WTC11 (cell line): ENCODE measurements at regions not wholly inside any gene's neighbourhood (a gene's known extent, or its start where the extent isn't known, plus 50 kb on each side); places are given as distances from the start of the nearest gene placed in this dataset.

Experiments used
- ATAC-seq: fragments of 200-7000 bp; cut with Tn5 transposase; 2 replicates; pipeline ENCODE4 v1.10.0; 2021; ENCODE audit warnings: mild to moderate bottlenecking, moderate library complexity
- CTCF ChIA-PET: fragments of 300-600 bp; sonication (Branson Sonifier 250); formaldehyde crosslinking; loops from one replicate; lab custom pipeline; 2021; ENCODE audit warnings: antibody characterized with exemption; lab: Charles Lee
- POLR2A ChIA-PET: fragments of 350-600 bp; sonication (Branson Sonifier 250); formaldehyde crosslinking; loops from one replicate; lab custom pipeline; 2021; ENCODE audit warnings: antibody characterized with exemption; lab: Charles Lee
- DNase-seq: peaks from one replicate; pipeline ENCODE4 v3.0.0; 2021; ENCODE audit warnings: low spot score
- H3K27ac Mint-ChIP-seq: 2 replicates; pipeline ENCODE4 v1.8.0; 2021; ENCODE audit warnings: mixed read lengths
- H3K27me3 Mint-ChIP-seq: 2 replicates; pipeline ENCODE4 v1.8.0; 2021; ENCODE audit warnings: low read depth, mild to moderate bottlenecking, moderate library complexity, mixed read lengths
- H3K36me3 Mint-ChIP-seq: 2 replicates; pipeline ENCODE4 v1.8.0; 2021; ENCODE audit warnings: mixed read lengths
- H3K4me1 Mint-ChIP-seq: 2 replicates; pipeline ENCODE4 v1.8.0; 2022; ENCODE audit warnings: mixed read lengths
- H3K4me3 Mint-ChIP-seq: 2 replicates; pipeline ENCODE4 v1.8.0; 2021; ENCODE audit warnings: mild to moderate bottlenecking, moderate library complexity, mixed read lengths
- H3K9me3 Mint-ChIP-seq: 2 replicates; pipeline ENCODE4 v1.8.0; 2021; ENCODE audit warnings: mixed read lengths
- AFF4 ChIP-seq: sonication (generic); formaldehyde crosslinking; IDR thresholded peaks from 2 replicates; pipeline ENCODE4 v1.8.1; 2023; ENCODE audit warnings: mild to moderate bottlenecking, missing genetic modification reagents, borderline replicate concordance
- CBFB ChIP-seq: sonication (generic); formaldehyde crosslinking; IDR thresholded peaks from 2 replicates; pipeline ENCODE4 v1.8.1; 2022; ENCODE audit warnings: mild to moderate bottlenecking, low read depth, missing genetic modification reagents
- E2F4 ChIP-seq: sonication (generic); formaldehyde crosslinking; IDR thresholded peaks from 2 replicates; pipeline ENCODE4 v1.8.1; 2022; ENCODE audit warnings: low read depth, mild to moderate bottlenecking, moderate library complexity, missing genetic modification reagents, borderline replicate concordance
- FOXK1 ChIP-seq: sonication (generic); formaldehyde crosslinking; IDR thresholded peaks from 2 replicates; pipeline ENCODE4 v1.8.0; 2022; ENCODE audit warnings: mild to moderate bottlenecking, moderate library complexity, missing genetic modification reagents
- IRF2 ChIP-seq: sonication (generic); formaldehyde crosslinking; IDR thresholded peaks from 2 replicates; pipeline ENCODE4 v1.8.0; 2022; ENCODE audit warnings: low read depth, missing genetic modification reagents, borderline replicate concordance
- JAZF1 ChIP-seq: fragments of 250-450 bp; sonication (Bioruptor Pico); IDR thresholded peaks from 2 replicates; pipeline ENCODE4 v1.9.0; 2021; ENCODE audit warnings: moderate library complexity, mild to moderate bottlenecking, inconsistent platforms
- MAX ChIP-seq: sonication (generic); formaldehyde crosslinking; IDR thresholded peaks from 2 replicates; pipeline ENCODE4 v1.8.0; 2022; ENCODE audit warnings: mild to moderate bottlenecking, missing genetic modification reagents
- STAT6 ChIP-seq: sonication (generic); formaldehyde crosslinking; conservative IDR thresholded peaks from 2 replicates; pipeline ENCODE4 v1.8.1; 2023; ENCODE audit warnings: mild to moderate bottlenecking, low read depth, missing genetic modification reagents, moderate library complexity
- TEAD1 ChIP-seq: sonication (generic); formaldehyde crosslinking; IDR thresholded peaks from 2 replicates; pipeline ENCODE4 v1.8.0; 2022; ENCODE audit warnings: mild to moderate bottlenecking, missing genetic modification reagents
- USF2 ChIP-seq: sonication (generic); formaldehyde crosslinking; IDR thresholded peaks from 2 replicates; pipeline ENCODE4 v1.8.1; 2023; ENCODE audit warnings: mild to moderate bottlenecking, missing genetic modification reagents, moderate library complexity
- ZBTB43 ChIP-seq: sonication (generic); formaldehyde crosslinking; IDR thresholded peaks from 2 replicates; pipeline ENCODE4 v1.8.1; 2023; ENCODE audit warnings: mild to moderate bottlenecking, missing genetic modification reagents
- ZNF121 ChIP-seq: sonication (generic); formaldehyde crosslinking; IDR thresholded peaks from 2 replicates; pipeline ENCODE4 v1.8.0; 2023; ENCODE audit warnings: missing genetic modification reagents
- ZNF219 ChIP-seq: sonication (generic); formaldehyde crosslinking; IDR thresholded peaks from 2 replicates; pipeline ENCODE4 v1.8.0; 2023; ENCODE audit warnings: missing genetic modification reagents, mild to moderate bottlenecking, borderline replicate concordance
- ZNF317 ChIP-seq: sonication (generic); formaldehyde crosslinking; IDR thresholded peaks from 2 replicates; pipeline ENCODE4 v1.8.1; 2023; ENCODE audit warnings: low read depth, mild to moderate bottlenecking, moderate library complexity, missing genetic modification reagents, borderline replicate concordance
- ZNF532 ChIP-seq: fragments of 250-450 bp; sonication (Bioruptor Pico); IDR thresholded peaks from 2 replicates; pipeline ENCODE4 v1.9.0; 2021; ENCODE audit warnings: mild to moderate bottlenecking, borderline replicate concordance

GRCh38 chr4:180086480-180087190 lies 2156.6 kb upstream of the TENM3 start:
- Mint-ChIP-seq H3K27ac (no peak overlapping the region), H3K4me3 (no peak overlapping the region), H3K9me3 (no peaks in the 10 kb centered on the region), H3K36me3 (no peaks in the 10 kb centered on the region), H3K4me1 (peaks cover 6% of the 10 kb centered on the region), H3K27me3 (no peaks in the 10 kb centered on the region)
- TF ChIP-seq ZBTB43 (CRISPR knock-in tag): no peak
- TF ChIP-seq MAX (CRISPR knock-in tag): no peak
- TF ChIP-seq USF2 (CRISPR knock-in tag): no peak
- TF ChIP-seq ZNF532 (CRISPR knock-in tag): no peak
- no peak for TF ChIP-seq ZNF219
- TF ChIP-seq AFF4 (CRISPR knock-in tag): no peak
- ATAC-seq (no peak), DNase-seq (no peak)
- POLR2A ChIA-PET: no interaction called here
- CTCF ChIA-PET: no interaction called here

- no peaks in the 10 kb centered on the region for H3K36me3 Mint-ChIP-seq
- peaks cover 20% of the 10 kb centered on the region for H3K4me1 Mint-ChIP-seq
- POLR2A ChIA-PET: no interaction called here
- H3K27ac Mint-ChIP-seq: no peak overlapping the region
- CTCF ChIA-PET: no interaction called here
- H3K4me3 Mint-ChIP-seq: no peak overlapping the region
- TF ChIP-seq MAX (CRISPR knock-in tag): no peak
- H3K27me3 Mint-ChIP-seq: no peaks in the 10 kb centered on the region
- DNase-seq (no peak), ATAC-seq (no peak)
- peaks cover 8% of the 10 kb centered on the region; the same call in 1 of the 2 replicates for H3K9me3 Mint-ChIP-seq
Observed at GRCh38 chr4:180098586-180098985, 2144.6 kb upstream of the TENM3 start.

GRCh38 chr4:180099957-180100356 lies 2143.2 kb upstream of the TENM3 start:
- H3K9me3 Mint-ChIP-seq: peaks cover 8% of the 10 kb centered on the region; the same call in 1 of the 2 replicates
- ATAC-seq (no peak), DNase-seq (no peak)
- H3K36me3 Mint-ChIP-seq: no peaks in the 10 kb centered on the region
- CTCF ChIA-PET: no interaction called here
- H3K27ac Mint-ChIP-seq: peak overlapping the region; percentile 35; the same call in 1 of the 2 replicates
- H3K4me3 Mint-ChIP-seq: no peak overlapping the region
- peaks cover 20% of the 10 kb centered on the region for H3K4me1 Mint-ChIP-seq
- POLR2A ChIA-PET: no interaction called here
- no peaks in the 10 kb centered on the region for H3K27me3 Mint-ChIP-seq
- TF ChIP-seq CBFB (CRISPR knock-in tag) (no peak), TEAD1 (CRISPR knock-in tag) (no peak), FOXK1 (CRISPR knock-in tag) (no peak), ZNF317 (CRISPR knock-in tag) (no peak), ZNF121 (no peak), IRF2 (CRISPR knock-in tag) (no peak), STAT6 (no peak), JAZF1 (CRISPR knock-in tag) (no peak), E2F4 (CRISPR knock-in tag) (no peak)
